Stomach (tissue), 4 donors: ENCODE measurements at regions not wholly inside any gene's neighbourhood (a gene's known extent, or its start where the extent isn't known, plus 50 kb on each side); places are given as distances from the start of the nearest gene placed in this dataset.

ENCODE experiments used
- POLR2AphosphoS5 ChIP-seq, 3 donors: sonication (generic); formaldehyde crosslinking; IDR thresholded peaks; one replicate each; pipeline ENCODE4 v1.6.1; 2016; ENCODE audit warnings: antibody characterized with exemption in 3 of 3
- TF ChIP-seq, protein P1 (sequence below), 7 experiments: fragments of 450-650 bp in 4 of 7; fragments of 200-600 bp in 3 of 7; sonication (generic) in 3 of 7; IDR thresholded peaks; one replicate each; pipeline ENCODE4 v1.5.1; 2016 to 2019; ENCODE audit warnings: antibody characterized with exemption in 7 of 7, control low read depth in 2 of 7, mild to moderate bottlenecking in 1 of 7

DNA sequence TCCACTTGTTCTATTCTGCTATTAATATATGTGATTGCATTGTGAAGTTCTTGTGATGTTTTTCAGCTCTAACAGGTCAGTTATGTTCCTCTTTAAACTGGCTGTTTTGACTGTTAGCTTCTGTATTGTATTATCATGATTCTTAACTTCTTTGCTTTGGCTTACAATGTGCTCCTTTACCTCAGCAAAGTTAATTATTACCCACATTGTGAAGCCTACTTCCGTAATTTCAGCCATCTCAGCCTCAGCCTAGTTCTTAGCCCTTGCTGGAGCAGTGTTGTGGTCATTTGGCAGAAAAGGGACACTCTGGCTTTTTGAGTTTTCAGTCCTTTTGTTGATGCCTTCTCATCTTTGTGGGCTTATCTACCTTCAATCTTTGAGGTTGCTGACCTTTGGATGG, 440.2 kb downstream of the TBC1D32 start:
- TF ChIP-seq, protein P1, sequence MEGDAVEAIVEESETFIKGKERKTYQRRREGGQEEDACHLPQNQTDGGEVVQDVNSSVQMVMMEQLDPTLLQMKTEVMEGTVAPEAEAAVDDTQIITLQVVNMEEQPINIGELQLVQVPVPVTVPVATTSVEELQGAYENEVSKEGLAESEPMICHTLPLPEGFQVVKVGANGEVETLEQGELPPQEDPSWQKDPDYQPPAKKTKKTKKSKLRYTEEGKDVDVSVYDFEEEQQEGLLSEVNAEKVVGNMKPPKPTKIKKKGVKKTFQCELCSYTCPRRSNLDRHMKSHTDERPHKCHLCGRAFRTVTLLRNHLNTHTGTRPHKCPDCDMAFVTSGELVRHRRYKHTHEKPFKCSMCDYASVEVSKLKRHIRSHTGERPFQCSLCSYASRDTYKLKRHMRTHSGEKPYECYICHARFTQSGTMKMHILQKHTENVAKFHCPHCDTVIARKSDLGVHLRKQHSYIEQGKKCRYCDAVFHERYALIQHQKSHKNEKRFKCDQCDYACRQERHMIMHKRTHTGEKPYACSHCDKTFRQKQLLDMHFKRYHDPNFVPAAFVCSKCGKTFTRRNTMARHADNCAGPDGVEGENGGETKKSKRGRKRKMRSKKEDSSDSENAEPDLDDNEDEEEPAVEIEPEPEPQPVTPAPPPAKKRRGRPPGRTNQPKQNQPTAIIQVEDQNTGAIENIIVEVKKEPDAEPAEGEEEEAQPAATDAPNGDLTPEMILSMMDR (IDR thresholded peaks at IDR 0.05): no peak
- TF ChIP-seq POLR2AphosphoS5 (IDR thresholded peaks at IDR 0.05): no peak
